Naive B cell (primary cell): ENCODE measurements at regions not wholly inside any gene's neighbourhood (a gene's known extent, or its start where the extent isn't known, plus 50 kb on each side); places are given as distances from the start of the nearest gene placed in this dataset.

Experiments
- ATAC-seq, 2 donors: fragments of 150-1000 bp; cut with Tn5 transposase; 2 replicates each; pipeline ENCODE4 v1.10.0; 2021; ENCODE audit warnings: low read depth in 2 of 2, mild to moderate bottlenecking in 2 of 2, moderate library complexity in 2 of 2
- DNase-seq: peaks from one replicate; pipeline ENCODE4 v3.0.0; 2022
- H3K27ac Mint-ChIP-seq, 6 donors: one replicate each; pipeline ENCODE4 v1.8.0; 2020 to 2022; ENCODE audit warnings: mild to moderate bottlenecking in 6 of 6, mixed read lengths in 6 of 6, moderate library complexity in 5 of 6, inconsistent platforms in 2 of 6
- H3K27me3 Mint-ChIP-seq, 3 donors: one replicate each; pipeline ENCODE4 v1.8.0; 2021 to 2022; ENCODE audit warnings: mixed read lengths in 3 of 3, mild to moderate bottlenecking in 1 of 3
- H3K36me3 Mint-ChIP-seq, 2 donors: one replicate each; pipeline ENCODE4 v1.8.0; 2020 to 2022; ENCODE audit warnings: mixed read lengths in 2 of 2, inconsistent platforms in 1 of 2, mild to moderate bottlenecking in 1 of 2
- H3K4me1 Mint-ChIP-seq, 3 donors: one replicate each; pipeline ENCODE4 v1.8.0; 2020 to 2022; ENCODE audit warnings: mixed read lengths in 3 of 3, inconsistent platforms in 1 of 3, mild to moderate bottlenecking in 1 of 3, moderate library complexity in 1 of 3
- H3K4me3 Mint-ChIP-seq, 8 donors: one replicate each; pipeline ENCODE4 v1.8.0; 2020 to 2022; ENCODE audit warnings: mild to moderate bottlenecking in 8 of 8, mixed read lengths in 8 of 8, moderate library complexity in 8 of 8, inconsistent platforms in 2 of 8
- H3K9me3 Mint-ChIP-seq, 7 donors: one replicate each; pipeline ENCODE4 v1.8.0; 2020 to 2022; ENCODE audit warnings: mixed read lengths in 7 of 7, mild to moderate bottlenecking in 5 of 7, inconsistent platforms in 2 of 7, moderate library complexity in 1 of 7

DNA sequence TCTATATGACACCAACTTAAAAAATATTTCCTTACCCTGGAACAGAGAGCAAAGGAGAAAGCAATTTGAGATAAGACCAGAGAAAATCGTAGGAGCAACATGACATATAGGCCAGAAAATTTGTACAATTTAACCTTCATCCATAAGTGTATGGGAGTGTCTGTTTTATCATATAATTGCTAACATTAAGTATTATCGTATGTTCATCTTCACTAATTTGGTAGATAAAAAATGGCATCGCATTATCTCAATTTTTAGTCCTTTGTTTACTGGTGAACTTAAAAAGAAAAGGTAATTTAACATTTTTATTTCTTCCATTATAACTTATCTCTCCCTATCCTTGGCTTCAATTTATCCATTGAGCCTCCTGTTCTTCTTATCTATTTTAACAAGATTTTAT is 873.4 kb downstream of the KCNMA1 start:
- no peak for DNase-seq
- Mint-ChIP-seq H3K27me3 (peaks cover 0 to 12% (median 0%) of the 10 kb centered on the region in 3 donors), H3K4me3 (no peak overlapping the region), H3K9me3 (peaks cover 0 to 6% (median 0%) of the 10 kb centered on the region in 7 donors), H3K36me3 (no peaks in the 10 kb centered on the region), H3K27ac (peak overlapping the region in 1 of 6 donors; percentile 40), H3K4me1 (no peaks in the 10 kb centered on the region)
- no peak for ATAC-seq

DNA sequence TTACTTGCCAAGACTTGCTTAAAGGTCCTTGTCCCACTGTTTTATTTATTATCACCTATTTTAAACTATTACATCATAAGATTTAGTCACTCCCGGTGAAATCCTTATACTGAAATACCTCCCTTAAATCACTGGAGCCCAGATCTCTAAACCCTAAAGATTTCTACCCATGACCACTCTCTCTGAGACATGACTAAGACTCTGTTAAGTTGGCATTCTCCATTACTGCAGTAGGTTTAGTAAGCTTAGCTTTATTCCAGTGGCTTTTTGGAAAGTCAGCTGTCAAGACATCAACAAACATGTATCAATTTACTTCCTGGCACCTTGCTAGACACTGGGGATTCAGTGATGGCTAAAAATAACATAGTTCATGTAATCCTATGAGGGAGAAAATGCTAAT is 874.2 kb downstream of the KCNMA1 start:
- DNase-seq = no peak
- no peaks in the 10 kb centered on the region for H3K36me3 Mint-ChIP-seq
- no peaks in the 10 kb centered on the region for H3K4me1 Mint-ChIP-seq
- no peak overlapping the region for H3K27ac Mint-ChIP-seq
- no peak for ATAC-seq
- H3K4me3 Mint-ChIP-seq = no peak overlapping the region
- peaks cover 0 to 6% (median 0%) of the 10 kb centered on the region in 7 donors for H3K9me3 Mint-ChIP-seq
- peaks cover 0 to 7% (median 0%) of the 10 kb centered on the region in 3 donors for H3K27me3 Mint-ChIP-seq

DNA sequence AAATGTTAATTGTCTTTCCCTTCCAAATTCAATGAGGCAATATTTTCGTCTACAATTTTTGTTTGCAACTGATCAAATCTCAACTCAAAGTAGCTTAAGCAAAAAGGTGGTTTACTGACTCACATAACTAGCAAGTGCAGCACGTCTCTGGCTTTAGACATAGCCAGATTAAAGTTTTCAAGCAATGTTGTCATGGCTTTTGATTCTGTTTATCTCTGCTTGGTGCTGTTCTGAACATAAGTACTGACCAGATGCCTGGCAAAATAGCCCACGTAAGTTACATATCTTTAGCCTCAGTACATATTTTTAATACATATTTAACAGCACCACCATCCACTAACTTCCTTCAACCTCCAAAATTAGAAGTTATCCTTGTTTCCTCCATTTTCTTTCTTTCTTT is 877.9 kb downstream of the KCNMA1 start:
- no peak for ATAC-seq
- Mint-ChIP-seq H3K27ac (no peak overlapping the region), H3K9me3 (peaks cover 0 to 10% (median 0%) of the 10 kb centered on the region in 7 donors), H3K4me1 (no peaks in the 10 kb centered on the region), H3K36me3 (no peaks in the 10 kb centered on the region), H3K27me3 (peaks cover 0 to 7% (median 0%) of the 10 kb centered on the region in 3 donors), H3K4me3 (no peak overlapping the region)
- DNase-seq = no peak

DNA sequence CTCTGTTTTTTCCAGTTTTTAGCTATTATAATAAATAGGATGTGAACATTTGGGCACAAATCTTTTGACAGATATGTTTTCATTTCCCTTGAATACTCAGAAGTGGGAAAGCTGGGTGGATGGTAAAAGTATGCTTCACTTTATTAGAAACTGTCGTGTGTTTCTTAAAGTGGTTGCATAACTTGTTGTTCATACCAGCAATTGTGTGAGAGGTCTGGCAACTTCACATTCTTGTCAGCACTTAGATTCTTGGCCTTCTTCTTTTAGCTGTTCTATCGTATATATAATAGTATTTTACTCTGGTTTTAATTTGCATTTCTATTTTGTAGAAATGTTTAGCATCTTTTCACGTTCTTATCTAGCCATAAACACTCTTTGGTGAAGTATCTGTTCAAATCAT is 894.4 kb downstream of the KCNMA1 start:
- no peak for ATAC-seq
- no peaks in the 10 kb centered on the region for H3K36me3 Mint-ChIP-seq
- H3K4me3 Mint-ChIP-seq = no peak overlapping the region
- H3K27me3 Mint-ChIP-seq = no peaks in the 10 kb centered on the region
- no peaks in the 10 kb centered on the region for H3K9me3 Mint-ChIP-seq
- H3K27ac Mint-ChIP-seq = no peak overlapping the region
- H3K4me1 Mint-ChIP-seq = no peaks in the 10 kb centered on the region
- DNase-seq = no peak

DNA sequence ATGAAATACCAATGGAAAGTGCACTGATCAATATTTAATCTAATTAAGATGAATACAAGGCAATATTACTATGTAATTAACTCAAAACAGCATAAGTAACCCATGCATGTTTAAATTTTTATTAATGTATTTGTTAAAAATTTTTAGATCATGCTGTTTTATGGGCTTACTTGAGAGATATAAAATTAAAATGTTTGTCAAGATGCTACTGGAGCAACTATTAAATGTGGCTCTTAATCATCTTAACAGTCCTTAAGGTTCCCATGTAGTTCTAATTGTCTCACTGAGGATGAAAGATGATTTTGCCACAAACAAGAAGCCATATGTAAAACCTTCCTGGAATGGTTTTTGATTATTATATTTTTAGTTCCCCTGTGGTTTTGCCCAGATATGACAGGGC is 897.1 kb downstream of the KCNMA1 start:
- Mint-ChIP-seq H3K4me3 (no peak overlapping the region), H3K27ac (no peak overlapping the region), H3K4me1 (no peaks in the 10 kb centered on the region), H3K36me3 (no peaks in the 10 kb centered on the region), H3K9me3 (no peaks in the 10 kb centered on the region), H3K27me3 (no peaks in the 10 kb centered on the region)
- DNase-seq = no peak
- ATAC-seq = no peak

DNA sequence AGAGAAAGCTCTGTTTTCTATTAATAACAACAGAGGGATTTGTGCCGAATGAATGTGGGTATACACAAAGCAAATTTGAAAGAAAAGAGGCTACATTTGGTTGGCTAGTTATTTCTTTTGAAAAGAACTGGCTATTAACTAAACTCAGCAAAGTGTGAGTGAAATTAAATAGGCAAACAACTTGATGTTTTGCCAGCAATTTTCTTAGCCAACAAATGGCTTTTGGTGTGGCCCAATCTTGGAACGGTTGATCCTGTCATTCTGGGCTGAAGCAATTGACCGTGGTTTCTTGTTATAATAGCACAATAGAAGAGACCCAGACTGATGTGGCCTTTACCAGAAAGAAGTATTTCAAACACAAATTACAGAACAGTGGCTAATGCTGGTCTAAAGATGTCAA is 898.6 kb downstream of the KCNMA1 start:
- Mint-ChIP-seq H3K27ac (no peak overlapping the region), H3K4me1 (no peaks in the 10 kb centered on the region), H3K9me3 (no peaks in the 10 kb centered on the region), H3K4me3 (no peak overlapping the region), H3K27me3 (peaks cover 0 to 6% (median 0%) of the 10 kb centered on the region in 3 donors), H3K36me3 (no peaks in the 10 kb centered on the region)
- ATAC-seq = no peak
- DNase-seq = no peak

DNA sequence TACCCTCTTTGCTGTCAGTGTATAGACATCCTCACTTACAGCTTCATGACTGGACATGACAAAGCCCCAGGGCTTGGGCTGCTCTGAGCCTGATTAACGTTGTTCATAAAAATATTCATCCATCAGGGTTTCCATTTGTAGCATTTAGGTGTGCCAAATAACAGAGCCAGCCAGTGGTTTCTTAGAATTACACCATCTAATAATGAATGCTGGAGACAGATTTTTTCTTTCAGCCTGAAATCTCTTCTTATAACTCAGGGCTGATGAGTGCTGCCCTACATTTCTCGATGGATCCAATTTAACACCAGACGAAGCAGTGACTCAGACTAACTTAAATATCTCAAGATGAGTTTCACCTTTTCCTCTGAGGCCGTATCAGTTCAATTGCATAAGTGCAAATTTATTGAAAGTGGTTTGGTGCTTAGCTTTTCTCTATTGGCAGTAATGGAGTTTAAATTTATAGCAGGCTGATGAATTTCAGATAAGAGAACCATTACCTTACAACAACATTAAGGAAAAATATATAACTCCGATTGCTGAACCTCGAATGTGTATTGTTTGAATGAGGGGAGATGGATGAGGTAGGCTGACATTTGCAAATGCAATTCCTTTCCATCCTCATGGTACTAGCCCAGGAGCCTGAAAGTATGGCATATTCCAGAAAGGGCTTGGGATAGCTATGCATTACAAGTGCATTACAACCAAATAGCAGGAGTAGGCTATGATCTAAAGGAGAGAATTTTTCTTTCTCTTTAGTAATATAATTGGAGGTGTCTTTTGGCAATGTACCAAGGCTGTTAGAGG is 900.6 kb downstream of the KCNMA1 start:
- Mint-ChIP-seq H3K27me3 (peaks cover 0 to 6% (median 0%) of the 10 kb centered on the region in 3 donors), H3K9me3 (peaks cover 0 to 7% (median 1%) of the 10 kb centered on the region in 7 donors), H3K4me3 (no peak overlapping the region), H3K27ac (no peak overlapping the region), H3K4me1 (no peaks in the 10 kb centered on the region), H3K36me3 (peaks cover 0 to 1% of the 10 kb centered on the region in 2 donors)
- ATAC-seq (no peak), DNase-seq (no peak)

DNA sequence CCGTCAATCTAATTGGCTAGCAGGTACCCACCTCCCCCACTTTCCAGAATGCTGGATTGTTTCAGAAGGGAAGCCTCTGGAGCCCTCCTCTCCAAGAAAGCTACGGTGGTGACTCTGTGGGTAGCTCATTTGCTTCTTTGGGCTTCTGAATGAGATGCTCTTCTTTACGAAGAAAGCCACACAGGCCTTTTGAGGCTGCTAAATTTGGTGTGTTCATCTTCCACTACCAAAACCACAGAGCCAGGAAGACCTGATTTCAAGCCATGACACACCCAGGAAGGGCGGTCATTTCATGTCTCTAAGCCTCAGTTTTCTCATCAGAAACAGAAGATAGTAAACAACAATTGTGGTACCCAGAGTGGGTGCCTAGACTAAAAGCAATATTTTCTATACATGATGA is 901.2 kb downstream of the KCNMA1 start:
- peaks cover 0 to 6% (median 0%) of the 10 kb centered on the region in 3 donors for H3K27me3 Mint-ChIP-seq
- peaks cover 2 to 6% of the 10 kb centered on the region in 2 donors for H3K36me3 Mint-ChIP-seq
- DNase-seq = no peak
- peaks cover 0 to 13% (median 3%) of the 10 kb centered on the region in 7 donors for H3K9me3 Mint-ChIP-seq
- no peaks in the 10 kb centered on the region for H3K4me1 Mint-ChIP-seq
- no peak overlapping the region for H3K27ac Mint-ChIP-seq
- ATAC-seq = no peak
- H3K4me3 Mint-ChIP-seq = no peak overlapping the region

DNA sequence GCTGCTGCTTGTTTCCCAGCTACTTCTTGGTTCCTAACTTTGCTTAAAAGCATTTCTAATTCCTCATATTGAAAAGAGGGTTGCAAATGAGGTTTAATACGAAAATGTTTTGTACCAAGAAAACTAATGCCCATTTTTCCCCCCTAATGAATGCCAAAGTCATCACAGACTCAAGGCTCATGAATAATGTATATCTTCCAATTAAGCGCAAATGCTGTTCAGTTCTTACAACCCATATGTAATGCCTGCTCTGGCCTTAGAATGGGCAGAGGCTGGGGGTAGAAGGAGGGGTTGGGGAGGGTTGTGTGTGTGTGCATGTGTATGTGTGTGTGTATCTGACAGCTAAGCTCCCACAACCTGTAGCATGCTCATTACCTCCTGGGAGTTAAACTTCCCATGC is 901.7 kb downstream of the KCNMA1 start:
- Mint-ChIP-seq H3K9me3 (peaks cover 0 to 18% (median 5%) of the 10 kb centered on the region in 7 donors), H3K27me3 (peaks cover 0 to 6% (median 0%) of the 10 kb centered on the region in 3 donors), H3K27ac (no peak overlapping the region), H3K4me3 (no peak overlapping the region), H3K36me3 (peaks cover 8 to 10% of the 10 kb centered on the region in 2 donors), H3K4me1 (no peaks in the 10 kb centered on the region)
- no peak for ATAC-seq
- no peak for DNase-seq

DNA sequence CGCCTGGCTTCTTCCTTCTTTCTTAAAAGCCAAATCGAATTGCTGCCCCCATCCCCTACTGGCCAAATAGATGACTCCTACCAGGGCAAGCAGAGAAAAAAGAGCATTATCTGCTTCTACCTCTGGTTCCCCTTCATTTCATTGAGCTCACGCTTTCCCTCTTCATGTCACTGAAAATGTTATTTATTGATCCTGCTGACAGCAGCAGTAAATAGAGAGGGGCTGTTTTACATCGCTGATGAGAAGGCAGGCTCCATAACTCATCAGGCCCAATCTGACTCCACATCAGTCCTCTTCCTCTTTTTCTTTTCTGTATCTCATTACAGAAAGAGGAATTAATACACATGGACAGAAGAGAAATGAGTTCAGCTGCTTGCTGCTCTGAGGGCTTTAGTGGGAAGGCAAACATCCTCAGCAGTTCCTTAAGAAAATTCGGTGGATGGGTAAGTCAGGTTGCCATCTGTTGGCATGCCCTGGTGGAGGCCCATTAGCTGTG is 904.1 kb downstream of the KCNMA1 start:
- peaks cover 3 to 24% (median 10%) of the 10 kb centered on the region in 7 donors for H3K9me3 Mint-ChIP-seq
- DNase-seq (no peak), ATAC-seq (no peak)
- H3K4me3 Mint-ChIP-seq = no peak overlapping the region
- H3K4me1 Mint-ChIP-seq = no peaks in the 10 kb centered on the region
- peaks cover 12 to 14% of the 10 kb centered on the region in 2 donors for H3K36me3 Mint-ChIP-seq
- H3K27ac Mint-ChIP-seq = peak overlapping the region in 1 of 6 donors; percentile 66
- peaks cover 0 to 6% (median 0%) of the 10 kb centered on the region in 3 donors for H3K27me3 Mint-ChIP-seq

DNA sequence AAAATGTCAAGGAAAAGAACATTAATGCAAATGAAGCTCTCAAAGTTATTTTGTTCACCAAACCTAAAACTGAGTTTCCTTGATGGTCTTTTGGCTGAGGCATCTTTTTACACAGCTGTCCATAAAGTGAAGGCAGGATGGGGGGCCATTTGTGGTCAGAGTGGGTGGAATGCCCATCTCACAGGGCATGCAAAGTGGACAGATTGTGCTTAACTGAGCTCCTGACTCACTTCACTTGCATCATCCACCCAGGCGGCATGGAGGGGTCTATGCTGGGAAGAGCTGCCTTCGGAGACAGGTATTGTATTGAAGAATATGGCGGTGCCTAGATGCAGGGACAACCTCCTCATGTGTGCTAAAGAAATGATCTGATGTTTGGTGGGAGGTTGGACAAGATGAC is 905.3 kb downstream of the KCNMA1 start:
- Mint-ChIP-seq H3K36me3 (peaks cover 12 to 14% of the 10 kb centered on the region in 2 donors), H3K4me1 (no peaks in the 10 kb centered on the region), H3K4me3 (no peak overlapping the region), H3K9me3 (peaks cover 3 to 24% (median 10%) of the 10 kb centered on the region in 7 donors), H3K27me3 (peaks cover 0 to 6% (median 0%) of the 10 kb centered on the region in 3 donors), H3K27ac (no peak overlapping the region)
- no peak for DNase-seq
- no peak for ATAC-seq

DNA sequence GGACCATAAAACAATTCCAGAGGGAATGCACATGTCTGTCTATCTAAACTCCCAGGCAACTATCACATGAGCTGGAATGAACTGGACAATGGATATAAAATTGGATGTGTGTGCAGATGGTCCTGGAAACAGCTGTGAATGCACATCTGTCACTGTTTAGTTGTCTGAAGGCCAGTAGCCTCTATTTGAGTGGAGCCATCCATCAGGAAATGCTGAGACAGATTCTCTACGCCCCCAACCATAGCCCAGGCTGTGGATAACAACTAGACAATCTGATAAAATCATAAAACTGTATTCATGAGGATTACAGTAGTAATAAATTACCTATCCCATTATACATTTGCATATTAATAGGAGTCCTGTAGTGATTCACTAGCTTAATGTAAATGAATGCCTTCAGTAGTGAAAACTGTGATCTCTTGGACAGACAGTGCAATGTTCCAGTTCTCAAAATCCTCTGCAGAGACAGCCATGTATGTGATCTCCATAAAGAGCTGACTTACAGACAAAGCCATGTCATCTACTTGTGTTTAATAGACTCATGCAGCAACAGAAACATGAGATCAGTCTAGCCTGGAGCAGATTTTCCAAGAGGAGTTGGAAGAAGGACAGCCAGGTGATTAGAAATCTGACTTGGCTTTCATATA is 907.6 kb downstream of the KCNMA1 start:
- Mint-ChIP-seq H3K27me3 (peaks cover 0 to 6% (median 0%) of the 10 kb centered on the region in 3 donors), H3K4me3 (no peak overlapping the region), H3K36me3 (peaks cover 12 to 14% of the 10 kb centered on the region in 2 donors), H3K9me3 (peaks cover 3 to 24% (median 10%) of the 10 kb centered on the region in 7 donors), H3K4me1 (no peaks in the 10 kb centered on the region), H3K27ac (no peak overlapping the region)
- ATAC-seq = no peak
- no peak for DNase-seq

DNA sequence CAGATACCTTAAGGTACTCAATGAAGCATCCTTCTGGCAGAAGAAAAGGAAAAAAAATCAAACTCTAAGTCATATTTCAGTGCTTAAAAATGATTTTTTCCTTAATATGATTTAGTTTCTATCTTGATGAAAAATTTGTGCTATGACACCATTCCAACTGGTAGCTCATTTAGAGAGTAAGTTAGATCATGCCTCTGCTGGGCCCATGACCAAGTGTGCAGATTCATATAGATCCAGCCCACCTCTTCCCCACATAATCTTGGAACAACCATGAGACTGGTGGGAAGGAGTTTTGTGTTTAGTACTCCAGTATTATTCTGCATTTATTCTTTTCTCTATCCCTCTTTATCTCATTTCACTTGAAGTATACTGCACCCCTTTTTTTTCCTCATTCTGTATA is 908.3 kb downstream of the KCNMA1 start:
- H3K27me3 Mint-ChIP-seq = peaks cover 0 to 2% (median 0%) of the 10 kb centered on the region in 3 donors
- no peak for ATAC-seq
- H3K9me3 Mint-ChIP-seq = peaks cover 3 to 24% (median 10%) of the 10 kb centered on the region in 7 donors
- no peak overlapping the region for H3K4me3 Mint-ChIP-seq
- H3K4me1 Mint-ChIP-seq = no peaks in the 10 kb centered on the region
- H3K27ac Mint-ChIP-seq = no peak overlapping the region
- no peak for DNase-seq
- peaks cover 12 to 14% of the 10 kb centered on the region in 2 donors for H3K36me3 Mint-ChIP-seq

DNA sequence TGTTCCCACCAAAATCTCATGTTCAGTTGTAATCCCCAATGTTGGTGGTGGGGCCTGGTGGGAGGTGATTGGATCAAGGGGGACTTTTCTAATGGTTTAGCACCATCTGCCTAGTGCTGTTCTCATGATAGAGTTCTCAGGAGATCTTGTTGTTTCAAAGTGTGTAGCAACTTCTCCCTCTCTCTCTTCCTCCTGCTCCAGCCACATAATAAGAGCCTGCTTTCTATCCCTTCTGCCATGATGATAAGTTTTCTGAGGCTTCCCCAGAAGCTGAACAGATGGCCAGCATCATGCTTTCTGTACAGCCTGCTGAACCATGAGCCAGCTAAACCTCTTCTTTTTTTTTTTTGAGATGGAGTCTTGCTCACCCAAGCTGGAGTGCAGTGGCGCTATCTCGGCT is 910.6 kb downstream of the KCNMA1 start:
- Mint-ChIP-seq H3K27me3 (no peaks in the 10 kb centered on the region), H3K27ac (no peak overlapping the region), H3K4me3 (no peak overlapping the region), H3K4me1 (no peaks in the 10 kb centered on the region), H3K36me3 (peaks cover 12 to 13% of the 10 kb centered on the region in 2 donors), H3K9me3 (peaks cover 0 to 18% (median 9%) of the 10 kb centered on the region in 7 donors)
- DNase-seq (no peak), ATAC-seq (no peak)
